GM12878 (cell line): ENCODE measurements at regions not wholly inside any gene's neighbourhood (a gene's known extent, or its start where the extent isn't known, plus 50 kb on each side); places are given as distances from the start of the nearest gene placed in this dataset.

Source experiments
- ATAC-seq: fragments of 200-7000 bp; cut with Tn5 transposase; 3 replicates; pipeline ENCODE4 v1.9.1; 2020; ENCODE audit warnings: mild to moderate bottlenecking, moderate library complexity
- BruUV-seq: library from RNA; stranded (reverse); fragments of 400-500 nt; replicated peaks from 2 replicates; lab custom pipeline; 2021; lab: Mats Ljungman, UMichigan
- CTCF ChIA-PET: fragments of 300-600 bp; sonication (Branson Sonifier 250); formaldehyde crosslinking; extraction: SDS; loops from one replicate; lab custom pipeline; 2021; ENCODE audit warnings: inconsistent platforms; lab: Yijun Ruan, JAX
- POLR2A ChIA-PET: fragments of 350-600 bp; formaldehyde crosslinking; extraction: SDS; loops from one replicate; lab custom pipeline; 2021; ENCODE audit warnings: inconsistent platforms; lab: Charles Lee
- RAD21 ChIA-PET: fragments of 300-600 bp; sonication (Branson Sonifier 250); formaldehyde crosslinking; loops from one replicate; lab custom pipeline; 2023; ENCODE audit warnings: antibody characterized with exemption; ENCODE audit not compliant: unreplicated experiment; lab: Charles Lee
- SMC1A ChIA-PET: fragments of 300-600 bp; sonication (Branson Sonifier 250); formaldehyde crosslinking; loops from one replicate; lab custom pipeline; 2023; ENCODE audit not compliant: unreplicated experiment, uncharacterized antibody; lab: Charles Lee
- DNase-seq: peaks from one replicate; pipeline ENCODE4 v3.0.0-alpha.2; 2011; ENCODE audit warnings: low read depth, low spot score
- FAIRE-seq: peaks from 3 replicates; lab custom pipeline; 2011; peaks lifted over from hg19 to GRCh38; lab: Jason Lieb, UNC
- H2AFZ ChIP-seq: 2 replicates; pipeline ENCODE4 v1.6.0; 2011; ENCODE audit warnings: low read depth, low read length, control low read depth; ENCODE audit not compliant: control insufficient read depth
- H3K27ac ChIP-seq: 2 replicates; pipeline ENCODE4 v1.5.1; 2011; ENCODE audit warnings: control low read depth; ENCODE audit not compliant: control insufficient read depth, insufficient read depth
- H3K27me3 ChIP-seq, 2 experiments: replicated peaks in 1 of 2; 2 replicates each; pipeline versions ENCODE4 v1.6.0 to v1.6.1; 2011; ENCODE audit warnings: low read length in 1 of 2; ENCODE audit not compliant: control insufficient read depth in 2 of 2, insufficient read depth in 2 of 2
- H3K36me3 ChIP-seq, 2 experiments: 2 replicates each; pipeline ENCODE4 v1.5.1; 2011; ENCODE audit warnings: low read length in 1 of 2; ENCODE audit not compliant: control insufficient read depth in 2 of 2, insufficient read depth in 2 of 2
- H3K4me1 ChIP-seq: 2 replicates; pipeline ENCODE4 v1.6.1; 2011; ENCODE audit warnings: mild to moderate bottlenecking, low read length, moderate library complexity, mixed read lengths; ENCODE audit not compliant: control insufficient read depth, insufficient read depth
- H3K4me2 ChIP-seq: 2 replicates; pipeline ENCODE4 v1.6.0; 2011; ENCODE audit warnings: control low read depth; ENCODE audit not compliant: control insufficient read depth, insufficient read depth
- H3K4me3 ChIP-seq: fragments of 200-600 bp; sonication (generic); 2 replicates; pipeline ENCODE4 v1.5.1; 2016
- H3K79me2 ChIP-seq: 2 replicates; pipeline ENCODE4 v1.6.0; 2011; ENCODE audit warnings: low read length; ENCODE audit not compliant: control insufficient read depth, insufficient read depth
- H3K9ac ChIP-seq: 2 replicates; pipeline ENCODE4 v1.8.0; 2011; ENCODE audit warnings: low read length, control low read depth, mixed read lengths; ENCODE audit not compliant: control insufficient read depth, insufficient read depth
- H3K9me3 ChIP-seq: replicated peaks from 3 replicates; pipeline ENCODE4 v1.5.1; 2011; ENCODE audit warnings: mild to moderate bottlenecking, low read length; ENCODE audit not compliant: control insufficient read depth, insufficient read depth
- H4K20me1 ChIP-seq: 2 replicates; pipeline ENCODE4 v1.6.0; 2011; ENCODE audit not compliant: control insufficient read depth, insufficient read depth
- ZNF592 ChIP-seq: fragments of 450-650 bp; IDR thresholded peaks from 2 replicates; pipeline ENCODE4 v1.6.1; 2017; ENCODE audit warnings: mild to moderate bottlenecking, moderate library complexity
- WGBS: methylation state at CpG from one replicate; pipeline ENCODE4 v1.1.6; 2016; ENCODE audit warnings: low lambda C conversion rate; ENCODE audit not compliant: insufficient replicate concordance, insufficient coverage; ENCODE audit errors: missing lambda C conversion rate; 5-methylcytosine and 5-hydroxymethylcytosine counted together
- in situ Hi-C: fragments of 300-500 bp; cut with MboI; formaldehyde crosslinking; loops from 9 replicates; pipeline ENCODE4 v1.14.3; 2018; ENCODE audit warnings: mixed read lengths
- intact Hi-C: fragments of 100-400 bp; cut with micrococcal nuclease; formaldehyde crosslinking; loops from one replicate; pipeline ENCODE4 v1.14.2; 2022; ENCODE audit not compliant: unreplicated experiment

- no peak overlapping the region for H3K9ac ChIP-seq
- in situ Hi-C loops (no loop called here), intact Hi-C loops (no loop called here)
- TF ChIP-seq ZNF592 = no peak
- no peak overlapping the region for H3K4me2 ChIP-seq
- H2AFZ ChIP-seq = no peak overlapping the region
- no peak for FAIRE-seq
- SMC1A ChIA-PET = no interaction called here
- POLR2A ChIA-PET = no interaction called here
- no peaks in the 10 kb centered on the region; the same call in 2 of the 3 replicates for H3K9me3 ChIP-seq
- H3K36me3 ChIP-seq = no peaks in the 10 kb centered on the region
- BruUV-seq = no TSS peak
- no peaks in the 10 kb centered on the region for H4K20me1 ChIP-seq
- H3K4me3 ChIP-seq = no peak overlapping the region
- H3K27ac ChIP-seq = no peak overlapping the region
- H3K79me2 ChIP-seq = no peaks in the 10 kb centered on the region
- DNase-seq = no peak
- WGBS = 31% methylated on average over 3 of the region's 3 CpGs
- CTCF ChIA-PET = no interaction called here
- no peak for ATAC-seq
- no peaks in the 10 kb centered on the region for H3K27me3 ChIP-seq
- RAD21 ChIA-PET = no interaction called here
- H3K4me1 ChIP-seq = no peaks in the 10 kb centered on the region
Measured at GRCh38 chr12:107521826-107522355, 163.7 kb upstream of the PWP1 start.
